ENCODE measurements at regions not wholly inside any gene's neighbourhood (a gene's known extent, or its start where the extent isn't known, plus 50 kb on each side); places are given as distances from the start of the nearest gene placed in this dataset.

- no peak for TF ChIP-seq POLR2AphosphoS5 (IDR thresholded peaks at IDR 0.05; ENCODE audit: low read depth, low read length)
- no peak for TF ChIP-seq SIN3A (IDR thresholded peaks at IDR 0.05; ENCODE audit: borderline replicate concordance, insufficient read depth, low read length)
- no peak for TF ChIP-seq TAF1 (IDR thresholded peaks at IDR 0.05; ENCODE audit: borderline replicate concordance, insufficient read depth, low read length)
- no peak for TF ChIP-seq REST (IDR thresholded peaks at IDR 0.05; ENCODE audit: insufficient read depth in 1 of 2, low read depth in 2 of 2, low read length in 2 of 2)
- TF ChIP-seq FOXP2 (optimal IDR thresholded peaks at IDR 0.05; ENCODE audit: borderline replicate concordance, extremely low read depth, extremely low read length, insufficient read depth) = no peak
Measured at GRCh38 chr14:101044741-101045140, 141.2 kb upstream of the RTL1 start.

All from PFSK-1 (cell line).